CD14-positive monocyte (primary cell): ENCODE measurements at regions not wholly inside any gene's neighbourhood (a gene's known extent, or its start where the extent isn't known, plus 50 kb on each side); places are given as distances from the start of the nearest gene placed in this dataset.

Experiments used
- DNase-seq, 3 donors: peaks; one replicate each; pipeline ENCODE4 v3.0.0-alpha.2; 2011 to 2022
- H2AFZ ChIP-seq: 2 replicates; pipeline ENCODE4 v1.6.0; 2012; ENCODE audit warnings: mild to moderate bottlenecking, low read depth, low read length, inconsistent platforms; ENCODE audit not compliant: insufficient read depth, poor library complexity, severe bottlenecking
- H3K27ac ChIP-seq, 2 donors: 1 replicate in 1 of 2; 2 replicates in 1 of 2; pipeline ENCODE4 v1.5.1; 2012 to 2013; ENCODE audit warnings: low read length in 2 of 2, control low read depth in 1 of 2, inconsistent platforms in 1 of 2, low read depth in 1 of 2, mild to moderate bottlenecking in 1 of 2
- H3K27me3 ChIP-seq, 2 donors: one replicate each; pipeline versions ENCODE4 v1.6.0 to v1.6.1; 2011 to 2013; ENCODE audit warnings: low read length in 2 of 2; ENCODE audit not compliant: control insufficient read depth in 2 of 2, insufficient read depth in 2 of 2
- H3K36me3 ChIP-seq, 2 donors: replicated peaks in 1 of 2; 1 replicate in 1 of 2; 2 replicates in 1 of 2; pipeline versions ENCODE4 v1.5.1 to v1.6.1; 2012 to 2013; ENCODE audit warnings: low read length in 2 of 2, control low read depth in 1 of 2, inconsistent platforms in 1 of 2, mild to moderate bottlenecking in 1 of 2; ENCODE audit not compliant: insufficient read depth in 2 of 2, control insufficient read depth in 1 of 2
- H3K4me1 ChIP-seq, 2 donors: 1 replicate in 1 of 2; 2 replicates in 1 of 2; pipeline versions ENCODE4 v1.5.1 to v1.6.1; 2012 to 2013; ENCODE audit warnings: low read length in 2 of 2, control low read depth in 1 of 2, inconsistent platforms in 1 of 2, mild to moderate bottlenecking in 1 of 2, moderate library complexity in 1 of 2; ENCODE audit not compliant: insufficient read depth in 2 of 2, control insufficient read depth in 1 of 2
- H3K4me2 ChIP-seq: replicated peaks from 2 replicates; pipeline ENCODE3; 2012; ENCODE audit warnings: low read length, moderate library complexity, mild to moderate bottlenecking; ENCODE audit not compliant: poor library complexity, severe bottlenecking; ENCODE audit errors: extremely low read depth
- H3K4me3 ChIP-seq, 3 experiments: fragments of 200-600 bp in 1 of 3; sonication (generic) in 1 of 3; replicated peaks in 1 of 3; 1 replicate in 2 of 3; 2 replicates in 1 of 3; pipeline ENCODE4 v1.5.1; 2011 to 2013; ENCODE audit warnings: low read length in 3 of 3, mild to moderate bottlenecking in 3 of 3, control low read depth in 2 of 3, low read depth in 2 of 3, inconsistent platforms in 1 of 3, moderate library complexity in 1 of 3
- H3K79me2 ChIP-seq: 2 replicates; pipeline ENCODE4 v1.6.0; 2012; ENCODE audit warnings: mild to moderate bottlenecking, control low read depth, inconsistent platforms, low read length, moderate library complexity; ENCODE audit not compliant: insufficient read depth
- H3K9ac ChIP-seq: 2 replicates; pipeline ENCODE4 v1.6.0; 2017; ENCODE audit warnings: low read length, mild to moderate bottlenecking; ENCODE audit not compliant: insufficient read depth, poor library complexity, severe bottlenecking
- H3K9me3 ChIP-seq, 2 donors: replicated peaks in 1 of 2; 1 replicate in 1 of 2; 2 replicates in 1 of 2; pipeline versions ENCODE4 v1.5.1 to v1.6.1; 2012 to 2013; ENCODE audit warnings: low read length in 2 of 2, control low read depth in 1 of 2; ENCODE audit not compliant: control insufficient read depth in 1 of 2, insufficient read depth in 1 of 2
- H4K20me1 ChIP-seq: 2 replicates; pipeline ENCODE4 v1.6.0; 2012; ENCODE audit warnings: mild to moderate bottlenecking, low read length, control low read depth, moderate library complexity; ENCODE audit not compliant: insufficient read depth
- H3K27ac Mint-ChIP-seq, 7 donors: one replicate each; pipeline ENCODE4 v1.8.0; 2020; ENCODE audit warnings: mild to moderate bottlenecking in 7 of 7, mixed read lengths in 7 of 7, moderate library complexity in 6 of 7, inconsistent platforms in 2 of 7
- H3K27me3 Mint-ChIP-seq, 3 donors: one replicate each; pipeline ENCODE4 v1.8.0; 2021 to 2022; ENCODE audit warnings: low read depth in 3 of 3, mild to moderate bottlenecking in 3 of 3, mixed read lengths in 3 of 3, moderate library complexity in 3 of 3, inconsistent platforms in 1 of 3
- H3K36me3 Mint-ChIP-seq, 2 donors: one replicate each; pipeline ENCODE4 v1.8.0; 2020; ENCODE audit warnings: mixed read lengths in 2 of 2, inconsistent platforms in 1 of 2, mild to moderate bottlenecking in 1 of 2
- H3K4me1 Mint-ChIP-seq: one replicate; pipeline ENCODE4 v1.8.0; 2020; ENCODE audit warnings: mild to moderate bottlenecking, mixed read lengths
- H3K4me3 Mint-ChIP-seq, 2 donors: one replicate each; pipeline ENCODE4 v1.8.0; 2020; ENCODE audit warnings: mild to moderate bottlenecking in 2 of 2, mixed read lengths in 2 of 2, moderate library complexity in 1 of 2
- H3K9me3 Mint-ChIP-seq, 7 donors: one replicate each; pipeline ENCODE4 v1.8.0; 2020 to 2022; ENCODE audit warnings: mixed read lengths in 7 of 7, mild to moderate bottlenecking in 6 of 7, moderate library complexity in 6 of 7, inconsistent platforms in 2 of 7
- CTCF ChIP-seq: fragments of 200-600 bp; IDR thresholded peaks from one replicate; pipeline ENCODE4 v1.8.0; 2022; ENCODE audit warnings: antibody characterized with exemption, mild to moderate bottlenecking
- whole genome bisulfite sequencing: methylation state at CpG from one replicate; pipeline ENCODE4 v1.1.5; 2013; ENCODE audit warnings: missing lambda C conversion rate; ENCODE audit not compliant: insufficient coverage; 5-methylcytosine and 5-hydroxymethylcytosine counted together
- intact Hi-C, 2 donors: fragments of 100-400 bp; cut with micrococcal nuclease; formaldehyde crosslinking; loops; one replicate each; pipeline versions ENCODE4 v1.15.0 to v1.15.1; 2023

DNA sequence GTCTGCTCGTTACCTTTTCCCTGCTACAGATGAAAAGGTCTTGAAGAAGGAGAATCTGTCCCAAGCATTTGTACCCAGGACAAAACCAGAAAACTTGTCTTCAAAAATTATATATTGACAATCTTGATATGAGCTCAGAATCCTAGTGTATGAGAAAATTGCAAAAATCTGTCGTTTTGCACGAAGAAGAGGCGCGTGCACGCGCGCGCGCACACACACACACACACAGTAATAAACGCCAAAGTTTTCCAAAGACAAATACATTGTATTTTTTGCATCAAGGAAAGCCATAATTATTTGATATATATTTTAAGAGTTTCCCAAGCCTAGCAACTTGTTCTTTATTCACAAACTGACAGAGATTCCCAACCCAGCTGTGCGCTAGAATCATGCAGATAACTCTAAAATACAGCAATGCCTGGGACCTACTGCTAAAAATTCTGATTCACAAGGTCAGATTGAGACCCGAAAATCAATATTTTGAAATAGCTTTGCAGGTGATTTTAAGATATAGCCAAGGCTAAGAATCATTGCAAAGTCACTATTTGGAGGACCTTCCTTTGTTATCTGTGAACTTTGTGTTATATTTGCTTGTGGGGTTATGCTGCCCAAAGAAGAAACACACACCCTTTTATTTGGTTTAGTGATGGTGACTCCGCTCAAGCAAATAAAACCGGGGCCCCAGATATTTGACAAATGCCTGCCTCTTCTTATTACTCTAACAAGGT is 1287.7 kb upstream of the CDH6 start:
- Histone ChIP-seq H3K4me1 (no peaks in the 10 kb centered on the region), H4K20me1 (no peaks in the 10 kb centered on the region), H3K27me3 (no peaks in the 10 kb centered on the region), H3K79me2 (no peaks in the 10 kb centered on the region), H3K4me3 (no peak overlapping the region), H2AFZ (no peak overlapping the region), H3K4me2 (no peak overlapping the region), H3K9ac (no peak overlapping the region), H3K27ac (no peak overlapping the region), H3K36me3 (no peaks in the 10 kb centered on the region), H3K9me3 (peaks cover 7 to 15% of the 10 kb centered on the region in 2 donors)
- DNase-seq: no peak
- Mint-ChIP-seq H3K36me3 (no peaks in the 10 kb centered on the region), H3K4me1 (no peaks in the 10 kb centered on the region), H3K27ac (no peak overlapping the region), H3K27me3 (no peaks in the 10 kb centered on the region), H3K9me3 (peaks cover 0 to 7% (median 3%) of the 10 kb centered on the region in 7 donors), H3K4me3 (no peak overlapping the region)
- WGBS: no CpG with 5 or more reads among the region's 15 CpGs
- intact Hi-C loops: no loop called here
- TF ChIP-seq CTCF: no peak

DNA sequence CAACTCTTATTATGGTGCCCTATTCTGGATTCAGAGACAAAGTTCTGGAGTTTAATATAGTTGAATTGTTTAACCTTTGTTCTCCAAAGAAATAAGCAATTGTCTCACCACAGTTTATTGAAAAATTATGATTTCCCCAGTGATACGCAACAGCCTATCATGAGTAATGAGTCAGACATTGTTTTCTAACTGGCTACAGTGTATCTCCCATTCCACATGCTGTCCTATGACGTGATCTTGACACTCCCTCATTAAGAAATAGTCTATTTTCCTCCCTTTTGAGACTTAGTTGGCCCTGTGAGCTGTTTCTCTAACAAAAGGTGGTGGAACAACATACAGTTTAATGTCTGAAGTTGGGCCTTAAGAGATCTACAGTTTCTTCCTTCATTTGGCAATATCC is 1290.6 kb upstream of the CDH6 start:
- Mint-ChIP-seq H3K9me3 (peaks cover 0 to 3% (median 2%) of the 10 kb centered on the region in 7 donors), H3K4me1 (no peaks in the 10 kb centered on the region), H3K4me3 (no peak overlapping the region), H3K27me3 (peaks cover 0 to 1% (median 0%) of the 10 kb centered on the region in 3 donors), H3K27ac (no peak overlapping the region), H3K36me3 (no peaks in the 10 kb centered on the region)
- no peaks in the 10 kb centered on the region for H3K4me1 ChIP-seq
- H2AFZ ChIP-seq: no peak overlapping the region
- no peaks in the 10 kb centered on the region for H3K79me2 ChIP-seq
- peaks cover 0 to 11% of the 10 kb centered on the region in 2 donors for H3K9me3 ChIP-seq
- no peak for DNase-seq
- intact Hi-C loops: no loop called here
- H3K4me3 ChIP-seq: no peak overlapping the region
- H3K27me3 ChIP-seq: no peaks in the 10 kb centered on the region
- H3K36me3 ChIP-seq: no peaks in the 10 kb centered on the region
- no peak for TF ChIP-seq CTCF
- H3K4me2 ChIP-seq: no peak overlapping the region
- no peak overlapping the region for H3K9ac ChIP-seq
- no peak overlapping the region for H3K27ac ChIP-seq
- H4K20me1 ChIP-seq: no peaks in the 10 kb centered on the region
- no CpG with 5 or more reads among the region's 2 CpGs for WGBS
